Lower leg skin (tissue), 4 donors: ENCODE measurements at regions not wholly inside any gene's neighbourhood (a gene's known extent, or its start where the extent isn't known, plus 50 kb on each side); places are given as distances from the start of the nearest gene placed in this dataset.

Experiments used
- DNase-seq, 2 donors: peaks; one replicate each; pipeline ENCODE4 v3.0.0-alpha.2; 2019; ENCODE audit warnings: low spot score in 2 of 2
- H3K4me3 ChIP-seq: fragments of 200-600 bp; sonication (generic); 2 replicates; pipeline ENCODE4 v1.5.1; 2017; ENCODE audit warnings: mild to moderate bottlenecking, low read depth; ENCODE audit not compliant: poor library complexity, severe bottlenecking
- CTCF ChIP-seq, 3 donors: fragments of 450-650 bp; IDR thresholded peaks; one replicate each; pipeline ENCODE4 v1.5.1; 2016; ENCODE audit warnings: antibody characterized with exemption in 3 of 3, mild to moderate bottlenecking in 3 of 3, moderate library complexity in 2 of 3
- POLR2A ChIP-seq, 2 donors: fragments of 450-650 bp; IDR thresholded peaks; one replicate each; pipeline ENCODE4 v1.6.1; 2016 to 2017; ENCODE audit warnings: antibody characterized with exemption in 2 of 2, mild to moderate bottlenecking in 1 of 2, moderate library complexity in 1 of 2
- WGBS, 2 donors: methylation state at CpG; one replicate each; pipeline ENCODE4 v1.1.5; 2018; 5-methylcytosine and 5-hydroxymethylcytosine counted together
- intact Hi-C: fragments of 100-400 bp; cut with DNase I; formaldehyde crosslinking; loops from one replicate; pipeline ENCODE4 v1.15.0; 2023; ENCODE audit warnings: low total_unique reads

- intact Hi-C loops, result no loop called here
- no peak for TF ChIP-seq POLR2A (IDR thresholded peaks at IDR 0.05)
- TF ChIP-seq CTCF (IDR thresholded peaks at IDR 0.05), result no peak
- no peak overlapping the region for H3K4me3 ChIP-seq
- DNase-seq, result no peak
- WGBS, 2 donors, result 57 to 67% methylated on average over 2 of the region's 2 CpGs
These were observed 117.5 kb upstream of the PCSK2 start for GRCh38 chr20:17109307-17109706.

- intact Hi-C loops, result no loop called here
- 73 to 78% methylated on average over 1 of the region's 1 CpG for WGBS, 2 donors
- TF ChIP-seq POLR2A (IDR thresholded peaks at IDR 0.05) (no peak), CTCF (IDR thresholded peaks at IDR 0.05) (no peak)
- no peak for DNase-seq
- H3K4me3 ChIP-seq, result no peak overlapping the region
These were observed 98.6 kb upstream of the PCSK2 start for GRCh38 chr20:17128206-17128605.

GRCh38 chr20:17129089-17129488 lies 97.8 kb upstream of the PCSK2 start:
- H3K4me3 ChIP-seq, result no peak overlapping the region
- intact Hi-C loops, result no loop called here
- DNase-seq, result no peak
- whole genome bisulfite sequencing, 2 donors, result 78 to 83% methylated on average over 5 of the region's 5 CpGs
- TF ChIP-seq CTCF (IDR thresholded peaks at IDR 0.05), result no peak
- no peak for TF ChIP-seq POLR2A (IDR thresholded peaks at IDR 0.05)

- H3K4me3 ChIP-seq, result no peak overlapping the region
- no peak for DNase-seq
- TF ChIP-seq CTCF (IDR thresholded peaks at IDR 0.05) (no peak), POLR2A (IDR thresholded peaks at IDR 0.05) (no peak)
- intact Hi-C loops, result no loop called here
- 83 to 90% methylated on average over 3 of the region's 3 CpGs for WGBS, 2 donors
These were observed 89.1 kb upstream of the PCSK2 start for GRCh38 chr20:17137692-17138091.

- WGBS, 2 donors, result 86 to 91% methylated on average over 5 of the region's 5 CpGs
- intact Hi-C loops, result no loop called here
- H3K4me3 ChIP-seq, result no peak overlapping the region
- TF ChIP-seq CTCF (IDR thresholded peaks at IDR 0.05) (no peak), POLR2A (IDR thresholded peaks at IDR 0.05) (no peak)
- DNase-seq, result no peak
These were observed 88.6 kb upstream of the PCSK2 start for GRCh38 chr20:17138237-17138636.

GRCh38 chr20:17140894-17141293 lies 85.9 kb upstream of the PCSK2 start:
- DNase-seq, result no peak
- WGBS, 2 donors, result 89 to 93% methylated on average over 3 of the region's 3 CpGs
- intact Hi-C loops, result no loop called here
- no peak for TF ChIP-seq CTCF (IDR thresholded peaks at IDR 0.05)
- no peak for TF ChIP-seq POLR2A (IDR thresholded peaks at IDR 0.05)
- H3K4me3 ChIP-seq, result no peak overlapping the region
